HS-5 (cell line): ENCODE measurements at regions not wholly inside any gene's neighbourhood (a gene's known extent, or its start where the extent isn't known, plus 50 kb on each side); places are given as distances from the start of the nearest gene placed in this dataset.
"Not testable (repeated sequence)": the region's sequence is repeated elsewhere in the genome, so short reads cannot be mapped to it uniquely, and the experiment has no call there.

ENCODE experiments used
- DNase-seq: peaks from one replicate; pipeline ENCODE4 v3.0.0-alpha.2; 2012; ENCODE audit warnings: low read depth

DNA sequence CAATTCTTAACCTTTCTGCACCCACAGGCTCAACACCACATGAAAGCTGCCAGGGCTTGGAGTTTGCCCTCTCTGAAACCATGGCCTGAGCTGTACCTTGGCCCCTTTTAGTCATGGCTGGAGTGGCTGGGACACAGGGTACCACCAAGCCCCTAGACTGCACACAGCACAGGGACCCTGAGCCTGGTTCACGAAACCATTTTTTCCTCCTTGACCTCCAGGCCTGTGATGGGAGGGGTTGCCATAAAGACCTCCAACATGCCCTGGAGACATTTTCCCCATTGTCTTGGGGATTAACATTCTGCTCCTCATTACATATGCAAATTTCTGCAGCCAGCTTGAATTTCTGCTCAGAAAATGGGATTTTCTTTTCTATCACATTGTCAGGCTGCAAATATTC lies 113.4 kb downstream of the XPNPEP1 start:
- DNase-seq, result not testable (repeated sequence)

DNA sequence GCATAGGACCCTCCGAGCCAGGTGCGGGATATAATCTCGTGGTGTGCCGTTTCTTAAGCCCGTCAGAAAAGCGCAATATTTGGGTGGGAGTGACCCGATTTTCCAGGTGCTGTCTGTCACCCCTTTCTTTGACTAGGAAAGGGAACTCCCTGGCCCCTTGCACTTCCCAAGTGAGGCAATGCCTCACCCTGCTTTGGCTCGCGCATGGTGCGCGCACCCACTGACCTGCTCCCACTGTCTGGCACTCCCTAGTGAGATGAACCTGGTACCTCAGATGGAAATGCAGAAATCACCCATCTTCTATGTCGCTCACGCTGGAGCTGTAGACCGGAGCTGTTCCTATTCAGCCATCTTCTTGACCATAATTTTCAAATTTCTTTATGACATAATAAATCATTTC lies 122.1 kb downstream of the XPNPEP1 start:
- not testable (repeated sequence) for DNase-seq

DNA sequence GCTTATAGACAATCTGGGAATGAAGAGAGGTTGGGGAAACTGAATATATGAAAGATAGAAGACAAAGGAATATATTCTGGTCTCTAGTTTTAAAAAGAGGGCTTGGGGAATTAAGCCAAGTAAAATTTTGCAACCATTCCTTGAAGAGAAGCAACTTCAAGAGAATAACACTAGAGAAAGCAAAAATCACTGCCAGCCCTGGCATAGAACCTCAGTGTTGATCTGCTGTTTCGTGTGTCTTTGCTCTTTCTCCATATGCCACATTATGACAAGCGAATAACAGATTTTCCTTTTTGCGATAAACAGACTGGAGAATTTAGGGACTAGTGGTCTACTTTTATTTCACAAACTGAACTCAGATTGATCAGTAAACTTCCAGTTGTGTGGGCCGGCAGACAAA lies 132.7 kb downstream of the XPNPEP1 start:
- no peak for DNase-seq

GRCh38 chr10:109784236-109784635 lies 139.1 kb downstream of the XPNPEP1 start:
- DNase-seq, result no peak

- no peak for DNase-seq
Observed at GRCh38 chr10:109783286-109783685, 140.0 kb downstream of the XPNPEP1 start.

DNA sequence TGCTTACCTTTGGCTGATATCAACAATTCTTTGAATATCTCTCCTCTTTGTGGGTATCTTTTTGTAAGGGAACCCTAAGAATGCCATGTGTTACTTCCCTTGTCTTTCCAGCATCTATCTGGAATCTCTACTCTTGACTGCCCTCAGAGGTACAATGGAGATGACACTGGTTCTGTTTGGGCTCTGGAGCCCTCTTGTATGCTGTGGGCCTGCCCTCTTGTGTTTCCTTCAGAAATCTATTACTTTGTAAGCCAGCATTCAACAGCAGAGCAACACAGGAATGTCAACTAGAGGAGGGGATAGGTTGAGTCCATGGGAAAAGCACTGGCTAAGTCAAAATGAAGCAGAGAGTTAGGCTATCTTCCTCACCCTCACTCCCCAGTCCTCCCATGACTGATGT lies 142.3 kb downstream of the XPNPEP1 start:
- DNase-seq, result no peak

GRCh38 chr10:109778993-109779392 lies 144.3 kb downstream of the XPNPEP1 start:
- DNase-seq, result no peak

DNA sequence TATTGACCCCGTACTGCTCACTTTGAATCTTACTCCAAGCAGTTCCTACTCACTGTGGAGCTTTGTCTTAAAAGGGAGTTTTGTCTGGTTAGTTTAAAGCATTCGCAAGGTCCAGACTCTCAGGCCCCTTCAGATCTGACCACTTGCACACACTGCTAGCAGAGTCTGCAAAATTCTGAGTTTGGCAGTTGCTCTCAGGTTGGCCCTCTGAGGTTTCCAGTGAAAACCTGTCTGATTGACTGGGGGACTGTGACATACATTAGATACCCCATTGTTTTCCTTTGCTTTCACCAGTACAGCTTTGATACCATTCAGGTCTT lies 149.2 kb downstream of the XPNPEP1 start:
- DNase-seq, result no peak

- peak; percentile 14 for DNase-seq
Observed at GRCh38 chr10:109773288-109774120, 149.8 kb downstream of the XPNPEP1 start.

GRCh38 chr10:109770663-109771062 lies 152.6 kb downstream of the XPNPEP1 start:
- no peak for DNase-seq

GRCh38 chr10:109769966-109770365 lies 153.3 kb downstream of the XPNPEP1 start:
- DNase-seq, result no peak

- DNase-seq, result no peak
Observed at GRCh38 chr10:109765838-109766237, 157.5 kb downstream of the XPNPEP1 start.

GRCh38 chr10:109762555-109762954 lies 160.8 kb downstream of the XPNPEP1 start:
- no peak for DNase-seq

DNA sequence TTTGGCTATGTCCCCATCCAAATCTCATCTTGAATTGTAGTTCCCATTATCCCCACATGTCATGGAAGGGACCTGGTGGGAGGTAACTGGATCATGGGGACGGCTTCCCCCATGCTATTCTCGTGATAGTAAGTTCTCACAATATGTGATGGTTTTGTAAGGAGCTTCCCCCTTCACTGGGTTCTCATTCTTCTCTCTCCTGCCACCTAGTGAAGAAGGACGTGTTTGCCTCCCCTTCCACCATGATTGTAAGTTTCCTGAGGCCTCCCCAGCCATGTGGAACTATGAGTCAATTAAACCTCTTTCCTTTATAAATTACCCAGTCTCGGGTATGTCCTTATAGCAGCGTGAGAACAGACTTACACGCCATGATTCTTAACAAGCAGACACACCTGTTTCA lies 165.6 kb downstream of the XPNPEP1 start:
- not testable (repeated sequence) for DNase-seq

- no peak for DNase-seq
Observed at GRCh38 chr10:109746861-109747260, 176.4 kb downstream of the XPNPEP1 start.

GRCh38 chr10:109744020-109744419 lies 179.3 kb downstream of the XPNPEP1 start:
- DNase-seq, result no peak

DNA sequence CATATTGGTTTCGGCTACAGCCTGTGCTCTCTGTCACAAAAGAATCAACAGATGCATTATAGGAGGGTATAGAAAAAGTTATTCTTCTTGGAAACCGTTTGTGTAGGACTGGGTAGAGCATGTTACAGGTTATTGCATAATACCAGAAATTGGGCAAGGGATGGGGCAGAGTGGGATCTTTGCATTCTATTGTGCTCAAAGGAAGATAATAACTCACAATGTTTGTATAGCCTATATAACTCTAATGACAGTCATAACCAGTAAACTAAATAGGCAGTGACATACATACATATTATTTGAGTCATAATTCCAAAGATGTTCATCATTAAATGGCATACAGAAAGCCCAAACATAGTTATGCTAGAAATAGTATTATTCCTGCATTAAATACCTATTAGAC lies 179.7 kb downstream of the XPNPEP1 start:
- DNase-seq, result peak; percentile 39

DNA sequence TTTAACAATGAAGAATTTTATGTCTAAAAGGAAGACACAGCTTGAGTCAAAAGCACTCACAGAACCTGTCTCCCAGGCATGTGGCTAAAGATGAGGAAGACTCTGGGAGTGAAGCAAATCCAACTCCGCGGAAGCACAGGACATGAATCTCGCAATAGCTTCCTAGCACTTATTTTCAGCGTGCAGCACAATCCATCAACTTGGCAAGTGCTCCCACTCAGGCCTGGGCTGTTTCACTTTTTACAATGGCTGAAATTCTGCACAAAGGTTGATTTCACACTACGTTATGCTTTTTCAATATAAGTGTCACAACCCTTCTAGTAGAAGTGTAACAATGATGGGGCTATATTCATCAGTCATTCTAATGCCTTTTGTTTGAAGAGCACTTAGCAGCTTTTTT lies 180.2 kb downstream of the XPNPEP1 start:
- DNase-seq, result no peak

DNA sequence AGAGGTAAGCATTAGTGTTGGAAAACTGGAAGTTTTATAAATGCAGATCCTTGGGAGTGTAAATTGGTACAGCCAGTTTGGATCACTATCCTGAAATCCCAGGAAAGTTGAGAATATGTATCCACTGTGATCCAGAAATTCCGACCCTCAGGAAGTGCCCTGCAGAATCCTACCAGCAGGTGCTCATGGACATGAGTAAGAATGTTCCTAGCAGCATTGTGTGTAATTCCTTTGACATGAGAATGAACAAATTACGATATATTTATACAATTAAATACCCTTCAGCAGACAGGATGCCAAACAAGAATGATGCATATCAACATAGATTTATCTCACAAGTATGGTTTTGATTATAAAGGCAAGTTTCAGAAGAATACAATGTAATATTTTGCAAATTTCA lies 181.6 kb downstream of the XPNPEP1 start:
- DNase-seq, result no peak

- no peak for DNase-seq
Observed at GRCh38 chr10:109740436-109740835, 182.9 kb downstream of the XPNPEP1 start.

DNA sequence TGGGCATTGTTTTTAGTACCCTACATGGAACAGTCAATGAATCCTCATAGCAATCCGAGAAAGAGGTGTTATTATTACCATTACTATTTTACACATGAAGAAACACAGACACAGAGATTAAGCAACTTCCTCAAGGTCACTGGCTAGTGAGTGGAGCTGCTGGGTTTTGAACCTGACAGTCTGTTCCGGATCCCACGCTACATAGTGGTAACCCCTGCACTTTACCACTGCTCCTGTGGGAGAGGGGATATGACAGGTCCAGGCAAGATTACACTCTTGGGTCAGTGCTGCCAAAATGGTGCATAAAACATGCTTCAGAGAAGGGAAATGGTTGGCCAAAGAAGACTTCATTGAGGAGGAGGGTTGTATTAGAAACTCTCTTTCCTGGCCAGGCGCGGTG lies 185.7 kb downstream of the XPNPEP1 start:
- no peak for DNase-seq

GRCh38 chr10:109737009-109737408 lies 186.3 kb downstream of the XPNPEP1 start:
- DNase-seq, result no peak

GRCh38 chr10:109735776-109736175 lies 187.5 kb downstream of the XPNPEP1 start:
- no peak for DNase-seq

DNA sequence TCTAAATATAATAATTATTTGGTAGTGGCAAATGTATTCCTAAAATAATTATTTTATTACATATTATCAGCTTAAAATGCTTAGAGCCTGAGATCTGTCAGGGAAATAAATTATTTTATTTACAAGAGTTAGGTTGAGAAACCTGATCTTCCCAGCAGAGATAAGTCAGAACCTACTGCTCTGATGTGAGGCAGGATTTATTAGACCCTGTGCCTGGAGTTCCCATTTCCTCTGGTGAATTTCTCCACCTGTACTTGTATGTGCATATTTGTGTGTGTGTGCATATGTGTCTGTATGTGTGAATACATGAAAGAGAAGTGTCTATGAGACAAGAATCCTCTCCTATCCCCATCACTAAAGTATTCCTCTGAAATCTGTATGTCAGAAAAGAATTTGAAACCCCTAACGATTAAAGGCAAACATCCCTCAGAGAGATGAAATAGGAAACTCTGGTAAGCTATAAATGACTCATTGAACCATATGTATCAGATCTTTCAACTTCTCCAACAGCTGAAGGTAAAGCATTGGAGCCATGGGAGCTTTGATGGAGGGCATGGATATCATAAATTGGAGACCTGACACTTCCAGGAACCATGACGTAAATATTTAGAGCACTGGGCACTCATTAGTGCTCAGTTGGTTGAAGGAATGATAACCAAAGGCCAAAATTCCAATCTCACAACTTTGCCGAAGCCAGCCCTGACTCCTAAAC lies 190.9 kb downstream of the XPNPEP1 start:
- no peak for DNase-seq
